Activated CD4-positive, alpha-beta memory T cell treated with anti-CD3 and anti-CD28 coated beads for 36 hours (primary cell): ENCODE measurements at regions not wholly inside any gene's neighbourhood (a gene's known extent, or its start where the extent isn't known, plus 50 kb on each side); places are given as distances from the start of the nearest gene placed in this dataset.
A peak's percentile ranks its signal among the peaks of the same experiment; 100 is the strongest.

Source experiments
- CTCF ChIA-PET: fragments of 350-600 bp; sonication (Branson Sonifier 250); formaldehyde crosslinking; loops from one replicate; lab custom pipeline; 2021; ENCODE audit warnings: antibody characterized with exemption, inconsistent platforms; lab: Charles Lee
- POLR2A ChIA-PET: fragments of 350-600 bp; sonication (Branson Sonifier 250); formaldehyde crosslinking; loops from one replicate; lab custom pipeline; 2021; ENCODE audit warnings: antibody characterized with exemption; lab: Charles Lee
- DNase-seq: peaks from one replicate; pipeline ENCODE4 v3.0.0-alpha.2; 2020
- H3K27ac Mint-ChIP-seq: one replicate; pipeline ENCODE4 v1.8.0; 2021; ENCODE audit warnings: mixed read lengths
- H3K27me3 Mint-ChIP-seq: one replicate; pipeline ENCODE4 v1.8.0; 2021; ENCODE audit warnings: mixed read lengths
- H3K36me3 Mint-ChIP-seq: one replicate; pipeline ENCODE4 v1.8.0; 2021; ENCODE audit warnings: mixed read lengths
- H3K4me1 Mint-ChIP-seq: one replicate; pipeline ENCODE4 v1.8.0; 2021; ENCODE audit warnings: low read depth, mixed read lengths
- H3K4me3 Mint-ChIP-seq: one replicate; pipeline ENCODE4 v1.8.0; 2021; ENCODE audit warnings: mild to moderate bottlenecking, mixed read lengths
- H3K9me3 Mint-ChIP-seq: one replicate; pipeline ENCODE4 v1.8.0; 2021; ENCODE audit warnings: mixed read lengths
- intact Hi-C: fragments of 100-400 bp; cut with micrococcal nuclease; formaldehyde crosslinking; loops from one replicate; pipeline ENCODE4 v1.15.1; 2023

- Mint-ChIP-seq H3K27me3 (peaks cover 6% of the 10 kb centered on the region), H3K9me3 (peaks cover 17% of the 10 kb centered on the region), H3K4me1 (peaks cover 4% of the 10 kb centered on the region), H3K4me3 (no peak overlapping the region), H3K27ac (no peak overlapping the region), H3K36me3 (no peaks in the 10 kb centered on the region)
- CTCF ChIA-PET: no interaction called here
- DNase-seq: no peak
- intact Hi-C loops: loop anchor here (10.0 kb wide), 1 partner anchor 186 kb away; no protein-coding TSS in a partner anchor
- POLR2A ChIA-PET: no interaction called here
These were observed 74.8 kb upstream of the ADAM23 start for GRCh38 chr2:206368484-206368883.

DNA sequence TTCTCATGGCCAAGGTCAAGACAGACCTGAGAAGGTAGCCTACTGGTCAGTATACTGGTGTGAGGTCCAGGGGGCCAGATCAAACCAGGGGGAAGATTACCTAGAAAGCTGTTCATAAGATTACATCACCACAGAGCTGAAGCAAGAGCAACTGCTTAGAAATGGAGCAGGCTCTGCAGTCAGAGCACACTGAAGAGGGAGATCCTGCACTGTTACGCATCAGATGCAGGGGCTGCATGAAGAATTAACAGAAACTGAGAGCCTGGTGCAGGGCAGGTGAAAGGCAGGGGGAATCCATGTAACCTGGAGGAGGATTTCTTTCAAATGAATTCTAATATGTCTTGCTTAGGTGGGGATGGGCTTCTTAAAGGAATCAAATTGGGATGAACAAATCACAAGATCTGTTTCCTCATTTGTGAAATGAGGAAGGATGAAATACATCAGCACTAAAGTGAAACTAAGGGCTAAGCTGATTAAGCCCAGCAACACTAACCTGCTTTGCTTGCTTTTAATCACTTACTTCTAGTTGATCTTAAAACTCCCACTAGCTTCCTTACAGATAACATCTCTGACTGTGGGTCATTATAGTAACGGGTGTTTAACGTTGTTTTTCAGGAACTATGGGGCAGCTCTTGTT lies 74.3 kb upstream of the ADAM23 start:
- peaks cover 6% of the 10 kb centered on the region for H3K27me3 Mint-ChIP-seq
- no peak overlapping the region for H3K4me3 Mint-ChIP-seq
- H3K4me1 Mint-ChIP-seq: peaks cover 4% of the 10 kb centered on the region
- no peak overlapping the region for H3K27ac Mint-ChIP-seq
- CTCF ChIA-PET: no interaction called here
- intact Hi-C loops: loop anchor here (10.0 kb wide), 1 partner anchor 186 kb away; no protein-coding TSS in a partner anchor
- peaks cover 18% of the 10 kb centered on the region for H3K9me3 Mint-ChIP-seq
- DNase-seq: no peak
- H3K36me3 Mint-ChIP-seq: no peaks in the 10 kb centered on the region
- POLR2A ChIA-PET: no interaction called here

GRCh38 chr2:206375956-206376355 lies 67.4 kb upstream of the ADAM23 start:
- peaks cover 5% of the 10 kb centered on the region for H3K27me3 Mint-ChIP-seq
- no peaks in the 10 kb centered on the region for H3K36me3 Mint-ChIP-seq
- intact Hi-C loops: no loop called here
- peaks cover 28% of the 10 kb centered on the region for H3K9me3 Mint-ChIP-seq
- no peak for DNase-seq
- ChIA-PET POLR2A (no interaction called here), CTCF (no interaction called here)
- H3K4me3 Mint-ChIP-seq: no peak overlapping the region
- H3K27ac Mint-ChIP-seq: no peak overlapping the region
- no peaks in the 10 kb centered on the region for H3K4me1 Mint-ChIP-seq

- H3K4me1 Mint-ChIP-seq: no peaks in the 10 kb centered on the region
- H3K4me3 Mint-ChIP-seq: no peak overlapping the region
- H3K36me3 Mint-ChIP-seq: no peaks in the 10 kb centered on the region
- H3K9me3 Mint-ChIP-seq: peaks cover 17% of the 10 kb centered on the region
- ChIA-PET CTCF (no interaction called here), POLR2A (no interaction called here)
- H3K27ac Mint-ChIP-seq: no peak overlapping the region
- no peak for DNase-seq
- peaks cover 8% of the 10 kb centered on the region for H3K27me3 Mint-ChIP-seq
- intact Hi-C loops: no loop called here
These were observed 64.5 kb upstream of the ADAM23 start for GRCh38 chr2:206378835-206379234.

- no peaks in the 10 kb centered on the region for H3K4me1 Mint-ChIP-seq
- intact Hi-C loops: no loop called here
- peaks cover 18% of the 10 kb centered on the region for H3K9me3 Mint-ChIP-seq
- H3K27me3 Mint-ChIP-seq: peaks cover 8% of the 10 kb centered on the region
- H3K27ac Mint-ChIP-seq: no peak overlapping the region
- no peaks in the 10 kb centered on the region for H3K36me3 Mint-ChIP-seq
- no peak overlapping the region for H3K4me3 Mint-ChIP-seq
- ChIA-PET CTCF (no interaction called here), POLR2A (no interaction called here)
- no peak for DNase-seq
These were observed 64.1 kb upstream of the ADAM23 start for GRCh38 chr2:206379266-206379665.

GRCh38 chr2:206379886-206380285 lies 63.4 kb upstream of the ADAM23 start:
- no peak overlapping the region for H3K4me3 Mint-ChIP-seq
- POLR2A ChIA-PET: no interaction called here
- CTCF ChIA-PET: no interaction called here
- no peak for DNase-seq
- intact Hi-C loops: no loop called here
- H3K9me3 Mint-ChIP-seq: peaks cover 22% of the 10 kb centered on the region
- peaks cover 8% of the 10 kb centered on the region for H3K27me3 Mint-ChIP-seq
- H3K36me3 Mint-ChIP-seq: no peaks in the 10 kb centered on the region
- no peak overlapping the region for H3K27ac Mint-ChIP-seq
- no peaks in the 10 kb centered on the region for H3K4me1 Mint-ChIP-seq

DNA sequence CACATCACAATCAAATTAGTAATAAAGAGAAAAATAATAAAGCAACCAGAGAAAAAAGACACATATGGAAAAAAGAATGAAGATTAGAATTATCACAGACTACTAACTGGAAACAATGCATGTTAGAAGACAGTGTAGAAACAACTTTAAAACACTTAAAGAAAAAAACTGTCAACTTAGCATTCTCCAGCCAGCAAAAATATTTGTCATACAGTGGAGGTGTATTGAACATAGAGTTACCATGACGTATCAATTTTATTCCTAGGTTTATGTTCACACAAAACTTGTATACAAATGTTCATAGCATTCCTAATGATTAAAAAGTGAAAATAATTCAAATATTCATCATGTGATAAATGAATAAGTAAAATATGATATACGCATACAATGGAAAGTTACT lies 61.5 kb upstream of the ADAM23 start:
- ChIA-PET CTCF (interaction anchor here (1.2 kb wide), 1 partner anchor 10 kb away, joined by 4 read pairs; no protein-coding TSS in a partner anchor), POLR2A (no interaction called here)
- Mint-ChIP-seq H3K27ac (no peak overlapping the region), H3K4me1 (no peaks in the 10 kb centered on the region), H3K27me3 (peaks cover 8% of the 10 kb centered on the region), H3K36me3 (no peaks in the 10 kb centered on the region), H3K4me3 (no peak overlapping the region), H3K9me3 (peaks cover 12% of the 10 kb centered on the region)
- DNase-seq: no peak
- intact Hi-C loops: no loop called here

DNA sequence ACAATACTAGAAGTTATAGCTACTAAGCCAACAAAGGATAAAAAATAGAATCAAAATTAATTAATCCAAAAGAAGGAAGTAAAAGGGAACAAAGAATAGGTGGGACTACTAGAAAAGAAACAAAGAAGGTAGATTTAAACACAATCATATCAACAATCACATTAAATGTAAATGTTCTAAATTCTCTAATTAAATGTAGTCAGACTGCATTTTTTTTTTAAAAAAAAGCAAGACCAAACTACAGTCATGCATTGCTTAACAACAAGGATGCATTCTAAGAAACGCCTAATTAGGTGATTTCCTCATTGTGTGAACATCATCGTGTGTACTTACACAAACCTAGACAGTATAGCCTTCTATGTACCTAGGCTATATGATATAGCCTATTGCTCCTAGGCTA lies 59.7 kb upstream of the ADAM23 start:
- ChIA-PET POLR2A (no interaction called here), CTCF (no interaction called here)
- DNase-seq: no peak
- Mint-ChIP-seq H3K4me3 (no peak overlapping the region), H3K27ac (no peak overlapping the region), H3K27me3 (peaks cover 7% of the 10 kb centered on the region), H3K4me1 (no peaks in the 10 kb centered on the region), H3K9me3 (peaks cover 12% of the 10 kb centered on the region), H3K36me3 (no peaks in the 10 kb centered on the region)
- intact Hi-C loops: no loop called here

DNA sequence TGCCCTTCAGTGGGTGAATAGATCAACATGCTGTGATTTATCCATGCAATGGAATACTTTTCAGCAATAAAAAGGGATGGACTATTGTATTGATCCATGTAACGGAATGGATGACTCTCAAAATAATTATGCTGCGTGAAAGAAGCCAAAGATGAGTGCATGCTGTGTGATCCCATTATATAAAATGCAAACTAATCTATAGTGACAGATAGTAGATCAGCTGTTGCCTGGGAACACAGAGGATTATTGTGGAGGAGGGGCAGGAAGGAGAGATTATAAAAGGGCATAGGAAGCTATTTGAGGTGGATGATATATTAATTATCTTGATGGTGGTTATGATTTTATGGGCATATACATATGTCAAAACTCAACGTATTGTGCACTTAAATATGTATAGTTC lies 55.5 kb upstream of the ADAM23 start:
- intact Hi-C loops: no loop called here
- CTCF ChIA-PET: no interaction called here
- Mint-ChIP-seq H3K4me1 (no peaks in the 10 kb centered on the region), H3K27ac (no peak overlapping the region), H3K36me3 (no peaks in the 10 kb centered on the region), H3K4me3 (no peak overlapping the region), H3K27me3 (no peaks in the 10 kb centered on the region), H3K9me3 (peaks cover 9% of the 10 kb centered on the region)
- POLR2A ChIA-PET: no interaction called here
- DNase-seq: no peak

DNA sequence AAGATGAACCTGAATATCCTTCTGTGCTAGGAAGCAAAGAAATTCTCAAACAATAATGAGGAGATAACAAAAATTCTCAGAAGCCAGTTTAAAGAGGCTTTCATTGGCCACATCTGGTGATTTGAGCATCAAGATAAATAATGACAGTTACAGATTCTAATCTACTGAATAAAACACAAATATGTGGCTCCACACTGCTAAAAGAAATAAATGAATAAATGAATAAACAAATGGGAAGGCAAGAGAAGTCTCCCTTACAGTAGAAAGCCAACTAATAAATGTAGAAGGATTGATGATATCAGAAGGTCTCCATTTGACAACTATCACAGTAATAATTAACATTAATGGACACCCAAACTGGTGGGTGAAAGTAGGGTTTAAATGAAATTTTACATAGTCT lies 54.6 kb upstream of the ADAM23 start:
- CTCF ChIA-PET: interaction anchor here (0.6 kb wide), 1 partner anchor 1073 kb away, joined by 4 read pairs; no protein-coding TSS in a partner anchor
- Mint-ChIP-seq H3K27me3 (no peaks in the 10 kb centered on the region), H3K4me3 (no peak overlapping the region), H3K9me3 (peaks cover 8% of the 10 kb centered on the region), H3K4me1 (no peaks in the 10 kb centered on the region), H3K36me3 (no peaks in the 10 kb centered on the region), H3K27ac (no peak overlapping the region)
- no peak for DNase-seq
- intact Hi-C loops: no loop called here
- POLR2A ChIA-PET: no interaction called here

DNA sequence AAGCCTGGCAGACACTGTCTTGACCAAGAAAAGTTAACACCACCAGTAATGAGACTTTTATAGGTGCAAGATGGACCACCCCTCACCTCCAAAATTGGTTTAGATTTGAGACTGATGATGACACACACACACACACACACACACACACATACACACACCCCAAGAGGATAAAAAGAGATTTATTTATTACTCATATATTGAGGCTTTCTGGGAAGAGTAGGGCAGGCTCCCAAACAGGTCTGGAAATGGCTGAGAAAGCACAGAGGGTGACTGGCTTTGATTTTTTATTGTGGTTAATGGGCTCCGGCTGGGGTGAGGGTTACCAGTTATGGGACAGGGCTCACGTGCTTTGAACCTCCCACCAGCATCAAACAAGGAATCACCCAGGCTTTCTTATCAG lies 54.2 kb upstream of the ADAM23 start:
- Mint-ChIP-seq H3K4me3 (no peak overlapping the region), H3K4me1 (no peaks in the 10 kb centered on the region), H3K9me3 (peaks cover 12% of the 10 kb centered on the region), H3K36me3 (peaks cover 2% of the 10 kb centered on the region), H3K27me3 (no peaks in the 10 kb centered on the region), H3K27ac (no peak overlapping the region)
- ChIA-PET POLR2A (no interaction called here), CTCF (interaction anchor here (0.6 kb wide), 1 partner anchor 1073 kb away, joined by 4 read pairs; no protein-coding TSS in a partner anchor)
- DNase-seq: no peak
- intact Hi-C loops: no loop called here

DNA sequence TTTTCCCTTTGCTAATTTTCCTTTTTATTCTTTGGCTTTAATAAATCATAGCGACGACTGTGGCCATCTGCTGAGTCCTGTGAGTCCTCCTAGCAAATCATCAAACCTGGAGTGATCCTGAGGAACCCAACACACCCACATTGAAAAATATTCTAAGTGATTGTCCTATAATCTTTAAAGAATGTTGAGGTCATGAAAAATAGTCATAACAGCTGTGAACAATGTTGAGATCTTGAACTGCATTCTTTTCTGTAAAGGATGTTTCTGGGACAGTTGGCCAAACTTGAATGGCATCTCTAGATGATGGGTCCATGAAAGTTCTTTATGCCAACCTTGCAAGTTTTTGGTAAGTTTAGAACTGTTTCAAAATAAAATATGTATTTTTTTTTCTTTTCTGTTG lies 53.2 kb upstream of the ADAM23 start:
- CTCF ChIA-PET: interaction anchor here (0.6 to 1.2 kb wide), 3 partner anchors 170 to 1477 kb away, joined by 3 read pairs; no protein-coding TSS in a partner anchor
- Mint-ChIP-seq H3K36me3 (peaks cover 2% of the 10 kb centered on the region), H3K4me1 (no peaks in the 10 kb centered on the region), H3K4me3 (no peak overlapping the region), H3K27ac (no peak overlapping the region), H3K27me3 (no peaks in the 10 kb centered on the region), H3K9me3 (peaks cover 11% of the 10 kb centered on the region)
- POLR2A ChIA-PET: no interaction called here
- intact Hi-C loops: loop anchor here (10.0 kb wide), 1 partner anchor 375 kb away; the partner anchor contains the start of genes FASTKD2 and MDH1B
- no peak for DNase-seq

- ChIA-PET POLR2A (no interaction called here), CTCF (interaction anchor here (1.0 to 1.1 kb wide), 5 partner anchors 10 to 246 kb away, joined by 3 to 7 read pairs (median 3); no protein-coding TSS in a partner anchor)
- Mint-ChIP-seq H3K9me3 (peaks cover 11% of the 10 kb centered on the region), H3K36me3 (peaks cover 2% of the 10 kb centered on the region), H3K4me1 (no peaks in the 10 kb centered on the region), H3K27ac (no peak overlapping the region), H3K27me3 (no peaks in the 10 kb centered on the region), H3K4me3 (no peak overlapping the region)
- DNase-seq: peak; percentile 45
- intact Hi-C loops: loop anchor here (1.0 to 10.0 kb wide), 3 partner anchors 164 to 389 kb away; partner anchors contain the start of genes FASTKD2 and MDH1B
These were observed 51.2 kb upstream of the ADAM23 start for GRCh38 chr2:206392118-206392517.
